GM19397 (cell line): ENCODE measurements at regions not wholly inside any gene's neighbourhood (a gene's known extent, or its start where the extent isn't known, plus 50 kb on each side); places are given as distances from the start of the nearest gene placed in this dataset.
A peak's percentile ranks its signal among the peaks of the same experiment; 100 is the strongest.

Experiments
- ATAC-seq: cut with Tn5 transposase; IDR thresholded peaks from one replicate; pipeline ENCODE4 v1.9.1; 2021; ENCODE audit warnings: mild to moderate bottlenecking, moderate library complexity; ENCODE audit not compliant: unreplicated experiment

DNA sequence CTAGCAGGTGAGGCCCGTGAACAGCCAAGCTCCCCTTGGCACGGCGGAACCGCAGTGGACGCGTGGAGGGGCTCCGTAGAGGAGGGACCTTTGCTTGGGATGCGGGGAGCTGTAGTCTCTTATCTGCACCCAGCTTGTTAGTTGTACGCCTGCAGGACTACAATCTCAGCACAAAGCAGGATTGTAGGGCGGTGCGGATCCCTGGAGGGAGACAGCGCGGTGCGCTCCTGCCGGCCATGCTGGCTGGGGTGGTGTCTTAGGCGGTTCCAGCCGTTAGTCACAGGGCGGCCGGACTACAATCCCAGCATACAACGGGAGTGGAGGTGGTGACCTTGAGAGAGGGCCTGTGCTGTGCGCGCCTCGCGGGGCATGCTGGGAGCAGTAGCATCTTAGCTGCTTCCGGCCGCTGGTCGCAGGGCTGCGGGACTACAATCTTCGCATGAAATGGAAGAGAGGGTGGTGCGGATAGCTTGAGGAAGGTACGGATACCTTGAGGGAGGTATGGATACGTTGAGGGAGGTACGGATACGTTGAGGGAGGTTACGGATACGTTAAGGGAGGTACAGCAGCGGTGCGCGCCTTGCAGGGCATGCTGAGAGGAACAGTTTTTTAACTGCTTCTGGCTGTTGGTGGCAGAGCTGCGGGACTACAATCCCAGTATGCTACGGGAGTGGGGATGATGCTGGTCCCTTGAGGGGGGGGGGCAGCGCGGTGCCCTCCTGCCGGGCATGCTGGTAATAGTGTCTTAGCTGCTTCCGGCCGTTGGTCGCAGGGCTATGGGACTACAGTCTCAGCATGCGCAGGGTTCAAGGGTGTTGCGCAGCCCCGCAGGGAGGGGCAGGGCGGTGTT is 1419.1 kb downstream of the UQCRFS1 start:
- ATAC-seq = peak; percentile 89

DNA sequence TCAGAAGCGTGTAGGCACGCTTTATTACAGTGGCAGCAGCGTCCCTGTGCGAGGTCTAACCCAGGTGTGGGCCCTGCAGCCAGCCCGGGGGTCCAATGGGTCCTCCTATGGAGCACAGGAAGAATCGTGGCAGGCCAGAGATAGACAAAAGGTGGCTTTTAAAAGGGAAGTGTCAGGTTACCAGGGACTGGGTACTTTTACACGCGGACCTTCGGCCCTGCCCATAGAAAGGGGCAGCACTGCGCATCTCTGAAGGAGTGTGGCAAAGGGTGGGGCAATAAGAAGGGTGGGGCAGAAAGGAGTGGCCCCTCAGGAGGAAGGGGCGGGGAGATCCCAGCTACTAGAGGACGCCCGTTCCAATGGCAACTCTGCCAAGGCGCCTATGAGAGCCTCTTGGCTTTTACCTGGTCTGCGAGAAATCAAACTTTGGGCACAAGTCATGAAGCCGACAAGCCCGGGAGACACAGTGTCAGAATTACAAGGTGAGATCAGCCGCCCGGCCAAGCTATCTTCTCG is 1419.8 kb downstream of the UQCRFS1 start:
- ATAC-seq = peak; percentile 69

DNA sequence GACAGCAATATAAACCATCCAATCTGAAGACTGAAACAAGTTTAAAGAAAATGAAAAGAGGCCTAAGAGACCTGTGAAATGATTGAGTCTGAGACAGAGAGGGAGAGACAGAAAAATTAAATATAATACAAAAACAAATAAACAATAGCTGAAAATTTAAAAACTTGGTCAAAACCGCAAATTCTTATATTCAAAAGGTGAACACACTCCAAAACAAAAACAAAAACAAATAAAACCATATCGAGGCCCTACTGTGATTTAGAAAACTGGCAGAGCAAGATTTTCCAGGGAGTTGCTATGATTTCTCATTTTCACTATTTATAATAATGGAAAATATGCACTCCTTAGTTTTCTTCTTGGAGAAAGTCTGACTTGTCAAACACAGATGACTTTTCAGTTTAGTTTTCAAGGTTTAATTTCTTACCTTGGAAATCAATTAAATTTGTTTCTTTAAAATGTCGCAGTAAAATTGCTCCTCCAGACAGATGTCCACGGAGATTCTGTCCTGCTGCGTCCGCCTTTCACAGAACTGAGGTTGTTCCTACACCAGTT is 1420.3 kb downstream of the UQCRFS1 start:
- ATAC-seq = no peak

DNA sequence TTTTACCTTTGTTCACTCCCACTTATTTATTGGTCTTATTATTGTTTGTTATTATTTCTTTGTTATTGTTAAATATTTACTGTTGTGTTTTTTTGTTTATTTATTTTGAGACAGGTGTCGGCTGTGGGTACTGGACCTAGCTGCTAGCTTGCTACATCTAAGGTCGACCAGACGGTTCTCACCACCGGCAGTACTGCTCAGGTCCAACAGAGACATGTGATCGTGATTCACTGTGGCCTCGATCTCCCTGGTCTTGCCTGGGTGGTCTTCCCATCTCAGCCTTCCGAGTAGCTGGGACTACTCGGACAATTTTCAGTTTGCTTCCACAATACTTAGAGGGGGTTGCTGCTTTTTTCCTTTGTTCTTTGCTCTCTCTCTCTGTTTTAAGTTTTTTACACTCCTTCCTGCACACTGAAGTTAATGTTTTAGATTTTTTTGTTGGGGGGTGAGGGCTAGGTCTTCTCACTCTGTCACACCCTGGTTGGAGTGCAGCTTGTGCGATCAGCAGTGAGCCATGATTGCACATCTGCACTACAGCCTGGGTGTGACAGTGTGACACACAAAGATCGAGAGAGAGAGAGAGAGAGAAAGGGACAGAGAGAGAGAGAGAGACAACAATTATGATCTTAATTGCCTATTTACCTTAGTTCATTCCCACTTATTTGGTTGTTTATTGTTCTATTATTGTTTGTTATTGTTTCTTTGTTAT is 1432.4 kb downstream of the UQCRFS1 start:
- ATAC-seq = no peak

DNA sequence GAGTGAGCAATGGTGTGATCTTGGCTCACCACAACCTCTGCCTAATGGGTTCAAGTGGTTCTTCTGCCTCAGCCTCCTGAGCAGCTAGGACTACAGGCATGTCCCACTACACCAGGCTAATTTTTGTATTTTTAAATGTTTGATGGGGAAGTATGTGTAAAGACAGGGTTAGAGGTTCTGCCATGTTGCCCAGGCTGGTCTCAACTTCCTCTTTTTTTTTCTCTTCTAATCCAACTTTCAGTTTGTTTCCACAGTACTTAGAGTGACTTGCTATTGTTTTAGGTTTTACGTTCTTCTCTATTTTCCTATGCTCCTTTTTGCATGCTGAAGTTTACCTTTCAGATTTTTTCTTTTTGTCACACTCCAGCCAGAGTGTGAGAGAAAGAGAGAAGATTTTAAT is 1433.0 kb downstream of the UQCRFS1 start:
- ATAC-seq = no peak

DNA sequence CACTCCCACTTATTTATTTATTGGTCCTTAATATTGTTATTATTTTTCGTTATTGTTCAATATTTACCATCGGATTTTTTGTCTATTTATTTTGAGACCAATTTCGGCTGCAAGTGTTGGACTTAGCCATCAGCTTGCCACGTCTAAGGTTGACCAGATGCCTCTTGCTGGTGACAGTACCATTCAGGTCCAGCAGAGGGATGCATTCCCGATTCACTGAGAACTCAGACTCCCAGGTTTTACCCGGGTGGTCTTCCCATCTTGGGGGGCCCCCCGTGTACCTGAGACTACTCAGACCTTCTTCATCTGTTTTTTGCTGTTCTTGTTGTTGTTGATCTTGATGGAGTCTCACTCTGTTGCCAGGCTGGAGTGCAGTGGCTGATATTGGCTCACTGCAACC is 1435.2 kb downstream of the UQCRFS1 start:
- no peak for ATAC-seq

DNA sequence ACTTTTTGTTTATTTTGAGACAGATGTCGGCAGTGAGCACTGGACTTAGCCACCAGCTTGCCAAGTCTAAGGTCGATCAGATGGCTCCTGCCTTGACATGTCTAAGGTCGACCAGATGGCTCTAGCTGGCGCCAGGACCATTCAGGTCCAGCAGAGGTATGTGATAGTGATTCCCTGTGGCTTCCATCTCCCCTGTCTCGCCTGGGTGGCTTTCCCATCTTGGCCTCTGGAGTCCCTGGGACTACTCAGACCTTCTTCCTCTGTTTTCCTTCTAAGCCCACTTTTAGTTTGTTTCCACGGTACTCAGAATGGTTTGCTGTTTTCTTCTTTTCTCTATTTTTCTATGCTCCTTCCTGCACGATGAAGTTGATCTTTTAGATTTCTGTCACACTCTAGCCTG is 1435.7 kb downstream of the UQCRFS1 start:
- ATAC-seq = no peak

DNA sequence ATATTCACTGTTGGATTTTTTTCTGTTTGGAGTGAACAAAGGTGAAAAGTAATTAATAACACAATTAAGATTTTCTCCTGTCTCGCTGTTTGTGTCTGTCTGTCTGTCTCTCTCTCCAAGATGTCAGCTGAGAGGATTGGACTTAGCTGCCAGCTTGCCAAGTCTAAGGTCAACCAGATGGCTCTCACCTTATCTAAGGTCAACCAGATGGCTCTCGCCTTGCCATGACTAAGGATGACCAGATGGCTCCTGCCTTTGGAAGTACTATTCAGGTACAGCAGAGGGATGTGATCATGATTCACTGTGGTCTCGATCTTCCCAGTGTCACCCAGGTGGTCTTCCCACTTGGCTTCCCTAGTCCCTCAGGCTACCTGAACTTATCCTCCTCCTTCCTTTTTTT is 1436.4 kb downstream of the UQCRFS1 start:
- ATAC-seq = no peak

DNA sequence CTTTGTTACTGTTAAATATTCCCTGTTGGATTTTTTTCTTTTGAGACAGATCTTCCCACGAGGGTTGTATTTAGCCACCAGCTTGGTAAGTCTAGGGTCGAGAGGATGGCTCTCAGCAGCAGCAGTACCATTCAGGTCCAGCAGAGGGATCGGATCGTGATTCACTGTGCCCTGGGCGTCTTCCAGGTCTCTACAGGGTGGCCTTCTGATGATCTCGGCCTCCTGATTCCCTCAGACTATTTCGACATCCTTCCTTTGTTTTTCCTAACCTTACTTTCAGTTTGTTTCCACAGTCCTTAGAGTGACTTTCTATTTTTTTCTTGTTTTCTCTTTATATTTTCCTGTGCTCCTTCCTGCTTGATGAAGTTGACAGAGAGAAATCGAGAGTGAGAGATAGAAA is 1436.9 kb downstream of the UQCRFS1 start:
- no peak for ATAC-seq

DNA sequence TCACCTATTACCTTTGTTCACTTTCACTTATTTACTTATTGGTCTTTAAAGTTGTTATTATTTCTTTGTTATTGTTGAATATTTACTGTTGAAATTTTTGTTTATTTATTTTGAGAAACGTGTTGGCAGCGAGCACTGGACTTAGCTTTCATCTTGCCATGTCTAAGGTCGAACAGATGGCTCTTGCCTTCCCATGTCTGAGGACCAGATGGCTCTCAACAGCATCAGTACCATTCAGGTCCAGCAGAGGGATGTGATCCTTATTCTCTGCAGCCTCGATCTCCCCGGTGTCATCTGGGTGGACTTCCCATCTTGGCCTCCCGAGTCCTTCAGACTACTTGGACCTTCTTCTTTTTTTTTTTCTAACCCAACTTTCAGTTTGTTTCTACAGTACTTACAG is 1437.6 kb downstream of the UQCRFS1 start:
- no peak for ATAC-seq

DNA sequence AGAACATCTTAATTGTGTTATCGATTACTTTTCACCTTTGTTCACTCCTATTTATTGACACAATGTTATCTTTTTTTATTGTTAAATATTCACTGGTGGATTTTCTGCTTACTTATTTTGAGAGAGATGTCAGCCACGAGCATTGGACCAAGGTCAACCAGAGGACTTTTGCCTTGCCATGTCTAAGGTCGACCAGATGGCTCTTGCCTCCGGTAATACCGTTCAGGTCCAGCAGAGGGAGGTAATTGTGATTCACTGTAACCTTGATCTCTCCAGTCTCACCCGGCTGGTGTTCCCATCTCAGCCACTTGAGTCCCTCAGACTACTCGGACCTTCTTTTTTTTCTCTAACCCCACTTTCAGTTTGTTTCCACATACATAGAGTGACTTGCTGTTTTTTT is 1438.1 kb downstream of the UQCRFS1 start:
- no peak for ATAC-seq

DNA sequence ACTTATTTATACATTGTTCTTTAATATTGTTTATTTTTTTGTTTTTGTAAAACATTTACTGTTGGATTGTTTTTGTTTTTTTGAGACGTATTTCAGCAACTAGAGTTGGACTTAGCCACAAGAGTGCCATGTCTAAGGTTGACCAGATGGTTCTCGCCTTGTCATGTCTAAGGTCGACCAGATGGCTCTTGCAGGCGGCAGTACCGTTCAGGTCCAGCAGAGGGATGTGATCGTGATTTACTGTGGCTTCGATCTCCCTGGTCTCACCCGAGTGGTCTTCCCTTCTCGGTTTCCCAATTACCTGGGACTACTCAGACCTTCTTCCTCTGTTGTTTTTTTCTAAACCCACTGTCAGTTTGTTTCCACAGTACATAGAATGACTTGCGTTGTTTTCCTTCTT is 1438.6 kb downstream of the UQCRFS1 start:
- no peak for ATAC-seq

DNA sequence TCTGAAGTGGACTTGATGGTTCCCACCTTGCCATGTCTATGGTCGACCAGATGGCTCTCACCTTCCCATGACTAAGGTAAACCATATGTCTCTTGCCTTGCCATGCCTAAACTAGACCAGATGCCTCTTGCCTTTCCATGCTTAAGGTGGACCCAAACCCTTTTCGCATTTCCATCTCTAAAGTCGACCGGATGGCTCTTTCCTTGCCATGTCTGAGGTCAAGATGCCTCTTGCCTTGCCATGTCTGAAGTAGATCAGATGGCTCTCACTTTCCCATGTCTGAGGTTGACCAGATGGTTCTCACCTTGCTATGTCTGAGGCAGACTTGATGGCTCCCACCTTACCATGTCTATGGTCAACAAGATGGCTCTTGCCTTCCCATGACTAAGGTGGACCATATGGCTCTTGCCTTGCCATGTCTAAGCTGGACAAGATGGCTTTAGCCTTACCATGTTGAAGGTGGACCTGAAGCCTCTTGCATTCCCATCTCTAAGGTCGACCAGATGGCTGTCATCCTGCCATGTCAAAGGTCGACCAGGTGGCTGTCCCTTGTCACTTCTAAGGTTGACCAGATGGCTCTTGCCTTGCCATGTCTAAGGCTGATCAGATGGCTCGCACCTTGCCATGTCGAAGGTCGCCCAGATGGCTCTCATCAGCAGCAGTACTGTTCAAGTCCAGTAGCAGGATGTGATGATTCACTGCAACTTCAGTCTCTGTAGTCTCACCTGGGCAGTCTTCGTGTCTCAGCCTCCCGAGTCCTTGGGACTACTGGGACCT is 1439.4 kb downstream of the UQCRFS1 start:
- ATAC-seq = no peak

DNA sequence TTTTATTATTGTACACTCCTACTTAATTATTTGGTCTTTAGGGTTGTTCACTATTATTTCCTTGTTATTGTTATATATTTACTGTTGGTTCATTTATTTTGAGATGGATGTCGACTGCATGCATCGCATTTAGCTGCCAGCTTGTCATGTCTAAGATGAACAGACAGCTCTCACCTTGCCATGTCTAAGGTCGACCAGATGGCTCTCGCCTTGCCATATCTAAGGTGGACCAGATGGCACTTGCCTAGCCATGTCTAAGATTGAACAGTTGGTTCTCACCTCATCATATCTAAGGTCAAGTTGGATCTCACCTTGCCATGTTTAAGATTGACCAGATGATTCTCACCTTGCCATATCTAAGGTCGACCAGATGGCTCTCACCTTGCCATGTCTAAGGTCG is 1440.9 kb downstream of the UQCRFS1 start:
- ATAC-seq = no peak

DNA sequence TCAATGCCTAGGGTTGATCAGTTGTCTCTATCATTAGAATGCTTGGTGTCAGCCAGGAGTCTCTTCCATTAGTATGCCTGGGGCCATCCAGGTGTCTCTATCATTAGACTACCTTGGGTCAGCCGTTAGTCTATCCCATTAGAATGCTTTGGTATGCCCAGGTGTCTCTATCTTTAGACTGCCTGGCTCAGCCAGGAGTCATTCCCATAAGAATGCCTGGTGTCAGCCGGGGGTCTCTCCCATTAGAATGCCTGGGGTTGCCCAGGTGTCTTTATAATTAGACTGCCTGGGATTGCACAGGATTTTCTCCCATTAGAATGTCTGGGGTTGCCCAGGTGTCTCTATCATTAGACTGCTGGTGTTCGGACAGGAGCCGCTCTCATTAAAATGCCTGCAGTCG is 1442.9 kb downstream of the UQCRFS1 start:
- no peak for ATAC-seq

DNA sequence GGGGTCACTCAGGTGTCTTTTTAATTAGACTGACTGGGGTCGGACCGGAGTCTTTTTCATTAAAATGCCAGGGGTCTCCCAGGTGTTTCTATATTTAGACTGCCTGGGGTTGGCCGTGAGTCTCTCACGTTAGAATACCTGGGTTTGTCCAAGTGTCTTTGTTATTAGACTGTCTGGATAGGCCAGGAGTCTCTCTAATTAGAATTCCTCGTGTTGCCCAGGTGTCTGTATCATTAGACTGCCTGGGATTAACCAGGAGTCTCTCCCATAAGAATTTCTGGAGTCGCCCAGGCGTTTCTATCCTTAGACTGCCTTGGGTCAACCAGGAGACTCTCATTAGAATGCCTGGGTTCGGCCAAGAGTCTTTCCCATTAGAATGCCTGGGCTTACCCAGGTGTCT is 1445.7 kb downstream of the UQCRFS1 start:
- ATAC-seq = no peak

DNA sequence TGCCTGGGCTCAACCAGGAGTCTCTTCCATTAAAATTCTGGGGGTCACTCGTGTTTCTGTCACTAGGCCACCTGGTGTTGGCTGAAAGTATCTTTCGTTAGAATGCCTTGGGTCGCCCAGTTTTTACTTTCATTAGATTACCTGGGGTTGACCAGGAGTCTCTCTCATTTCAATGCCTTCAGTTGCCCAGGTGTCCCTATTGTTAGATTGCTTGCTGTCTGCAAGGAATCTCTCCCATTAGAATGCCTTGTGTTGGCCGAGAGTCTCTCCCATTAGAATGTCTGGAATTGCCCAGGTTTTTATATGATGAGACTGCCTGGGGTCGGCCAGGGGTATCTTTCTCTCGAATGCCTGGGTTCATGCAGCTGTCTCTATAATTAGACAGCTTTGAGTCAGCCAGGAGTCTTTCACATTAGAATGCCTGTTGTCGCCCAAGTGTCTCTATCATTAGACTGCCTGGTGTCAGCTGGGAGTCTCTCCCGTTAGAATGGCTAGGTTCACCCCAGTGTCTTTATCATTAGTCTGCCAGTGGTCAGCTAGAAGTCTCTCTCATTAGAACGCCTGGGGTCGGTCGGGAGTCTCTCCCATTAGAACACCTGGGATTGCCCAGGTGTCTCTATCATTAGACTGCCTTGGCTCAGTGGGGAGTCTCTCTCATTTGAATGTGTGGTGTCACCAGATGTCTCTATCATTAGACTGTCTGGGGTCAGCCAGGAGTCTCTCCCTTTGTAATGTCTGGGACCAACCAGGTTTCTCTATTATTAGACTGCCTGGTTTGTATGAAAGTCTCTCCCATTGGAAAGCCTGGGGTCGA is 1446.8 kb downstream of the UQCRFS1 start:
- ATAC-seq = no peak

DNA sequence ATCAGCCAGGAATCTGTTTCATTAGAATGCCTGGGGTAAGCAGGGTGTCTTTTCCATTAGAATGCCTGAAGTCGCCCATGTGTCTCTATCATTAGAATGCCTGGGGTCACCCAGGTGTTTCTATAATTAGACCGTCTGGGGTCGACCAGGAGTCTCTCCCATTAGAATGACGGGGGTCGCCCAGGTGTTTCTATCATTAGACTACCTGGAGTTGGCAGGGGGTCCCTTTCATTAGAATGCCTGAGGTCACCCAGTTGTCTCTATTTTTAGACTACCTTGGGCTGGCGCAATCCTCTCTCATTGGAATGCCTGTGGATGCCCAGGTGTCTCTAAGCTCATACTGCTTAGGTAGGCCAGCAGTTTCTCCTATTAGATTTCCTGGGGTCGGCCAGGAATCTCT is 1447.6 kb downstream of the UQCRFS1 start:
- ATAC-seq = no peak

DNA sequence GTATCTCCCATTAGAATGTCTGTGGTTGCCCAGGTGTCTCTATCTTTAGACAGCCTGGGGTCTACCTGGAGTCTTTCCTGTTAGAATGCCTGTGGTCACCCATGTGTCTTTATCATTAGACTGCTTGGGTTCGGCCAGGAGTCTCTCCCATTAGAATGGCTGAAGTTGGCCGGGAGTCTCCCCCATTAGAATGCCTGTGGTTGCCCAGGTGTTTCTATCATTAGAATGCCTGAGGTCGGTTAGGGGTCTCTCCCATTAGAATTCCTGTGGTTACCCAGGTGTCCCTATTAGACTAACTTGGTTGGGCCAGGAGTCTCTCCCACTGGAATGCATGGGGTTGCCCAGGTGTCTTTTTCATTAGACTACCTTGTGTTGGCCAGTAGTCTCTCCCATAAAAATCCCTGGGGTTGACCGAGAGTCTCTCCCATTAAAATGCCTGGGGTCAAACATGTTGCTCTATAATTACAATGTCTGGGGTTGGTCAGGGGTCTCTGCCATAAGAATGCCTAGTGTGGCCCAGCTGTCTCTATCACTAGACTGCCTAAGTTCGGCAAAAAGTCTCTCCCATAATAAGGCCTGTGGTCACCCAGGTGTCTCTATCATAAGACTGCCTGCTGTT is 1448.7 kb downstream of the UQCRFS1 start:
- no peak for ATAC-seq

DNA sequence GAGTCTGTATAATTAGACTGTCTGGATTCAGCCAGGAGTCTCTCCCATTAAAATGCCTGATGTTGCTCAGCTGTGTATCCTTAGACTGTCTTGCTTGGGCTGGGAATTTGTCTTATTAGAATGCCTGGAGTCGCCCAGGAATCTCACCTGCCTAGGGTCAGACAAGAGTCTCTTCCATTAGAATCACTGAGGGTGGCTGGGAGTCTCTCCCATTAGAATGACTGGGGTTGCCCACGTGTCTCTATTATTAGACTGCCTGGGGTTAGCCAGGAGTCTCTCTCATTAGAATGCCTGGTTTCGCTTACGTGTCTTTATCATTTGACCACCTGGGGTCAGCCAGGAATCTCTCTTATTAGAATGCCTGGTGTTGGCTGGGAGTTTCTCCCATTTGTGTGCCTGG is 1450.0 kb downstream of the UQCRFS1 start:
- no peak for ATAC-seq
